ENCODE measurements at regions not wholly inside any gene's neighbourhood (a gene's known extent, or its start where the extent isn't known, plus 50 kb on each side); places are given as distances from the start of the nearest gene placed in this dataset.

GRCh38 chr5:123811831-123812230, 299.9 kb downstream of the CSNK1G3 start:
- TF ChIP-seq POLR2AphosphoS5 (IDR thresholded peaks at IDR 0.05; ENCODE audit: insufficient read depth, low read depth, low read length) (no peak), CTCF (IDR thresholded peaks at IDR 0.05; ENCODE audit: extremely low read depth in 1 of 2, insufficient read depth in 1 of 2, low read depth in 1 of 2, low read length in 2 of 2) (no peak), POLR2A (IDR thresholded peaks at IDR 0.05; ENCODE audit: low read depth, low read length) (no peak), EZH2 (IDR thresholded peaks at IDR 0.05; ENCODE audit: borderline replicate concordance, low read depth, low read length, severe bottlenecking) (no peak), FOS (IDR thresholded peaks at IDR 0.05; ENCODE audit: borderline replicate concordance, insufficient read depth, low read length) (no peak)

Data from endothelial cell of umbilical vein (primary cell).